GM12878 (cell line): ENCODE measurements at regions not wholly inside any gene's neighbourhood (a gene's known extent, or its start where the extent isn't known, plus 50 kb on each side); places are given as distances from the start of the nearest gene placed in this dataset.

Source experiments
- BCL11A ChIP-seq: IDR thresholded peaks from 2 replicates; pipeline ENCODE4 v1.6.1; 2011; ENCODE audit warnings: low read depth, low read length
- RBBP5 ChIP-seq: fragments of 200-600 bp; sonication (generic); conservative IDR thresholded peaks from 2 replicates; pipeline ENCODE4 v1.6.1; 2016
- SMC3 ChIP-seq: IDR thresholded peaks from 2 replicates; pipeline ENCODE4 v1.6.1; 2011; ENCODE audit warnings: low read length, improper control_type of control experiment, borderline replicate concordance
- TF ChIP-seq, protein P1 (sequence below): fragments of 450-650 bp; IDR thresholded peaks from 2 replicates; pipeline ENCODE4 v1.6.1; 2017; ENCODE audit warnings: mild to moderate bottlenecking, moderate library complexity
- TF ChIP-seq, protein P2 (sequence below): fragments of 450-650 bp; conservative IDR thresholded peaks from 2 replicates; pipeline ENCODE4 v1.6.1; 2017; ENCODE audit warnings: mild to moderate bottlenecking, moderate library complexity
- TF ChIP-seq, protein P3 (sequence below): fragments of 450-650 bp; IDR thresholded peaks from 2 replicates; pipeline ENCODE4 v1.6.1; 2016; ENCODE audit warnings: mild to moderate bottlenecking
- TF ChIP-seq, protein P4 (sequence below): fragments of 450-650 bp; IDR thresholded peaks from 2 replicates; pipeline ENCODE4 v1.6.1; 2016; ENCODE audit warnings: mild to moderate bottlenecking

DNA sequence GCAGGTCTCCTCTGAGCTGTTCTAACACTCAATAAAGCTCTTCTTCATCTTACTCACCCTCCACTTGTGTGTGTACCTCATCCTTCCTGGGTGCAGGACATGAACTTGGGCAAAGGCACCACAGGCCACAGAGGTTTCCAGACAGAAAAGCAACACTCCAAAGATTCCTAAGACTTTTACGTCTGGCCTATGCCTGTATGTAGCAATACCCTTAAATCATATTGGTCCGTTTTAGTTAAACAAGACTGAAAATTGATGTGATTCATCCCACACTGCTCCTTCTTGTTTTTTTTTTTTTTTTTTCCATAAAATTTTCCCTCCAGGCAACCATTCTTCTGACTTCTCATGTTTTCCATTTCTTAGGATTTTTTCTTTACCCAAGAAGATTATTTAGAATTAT, 404.3 kb downstream of the PID1 start (continued):
- TF ChIP-seq, protein P1, sequence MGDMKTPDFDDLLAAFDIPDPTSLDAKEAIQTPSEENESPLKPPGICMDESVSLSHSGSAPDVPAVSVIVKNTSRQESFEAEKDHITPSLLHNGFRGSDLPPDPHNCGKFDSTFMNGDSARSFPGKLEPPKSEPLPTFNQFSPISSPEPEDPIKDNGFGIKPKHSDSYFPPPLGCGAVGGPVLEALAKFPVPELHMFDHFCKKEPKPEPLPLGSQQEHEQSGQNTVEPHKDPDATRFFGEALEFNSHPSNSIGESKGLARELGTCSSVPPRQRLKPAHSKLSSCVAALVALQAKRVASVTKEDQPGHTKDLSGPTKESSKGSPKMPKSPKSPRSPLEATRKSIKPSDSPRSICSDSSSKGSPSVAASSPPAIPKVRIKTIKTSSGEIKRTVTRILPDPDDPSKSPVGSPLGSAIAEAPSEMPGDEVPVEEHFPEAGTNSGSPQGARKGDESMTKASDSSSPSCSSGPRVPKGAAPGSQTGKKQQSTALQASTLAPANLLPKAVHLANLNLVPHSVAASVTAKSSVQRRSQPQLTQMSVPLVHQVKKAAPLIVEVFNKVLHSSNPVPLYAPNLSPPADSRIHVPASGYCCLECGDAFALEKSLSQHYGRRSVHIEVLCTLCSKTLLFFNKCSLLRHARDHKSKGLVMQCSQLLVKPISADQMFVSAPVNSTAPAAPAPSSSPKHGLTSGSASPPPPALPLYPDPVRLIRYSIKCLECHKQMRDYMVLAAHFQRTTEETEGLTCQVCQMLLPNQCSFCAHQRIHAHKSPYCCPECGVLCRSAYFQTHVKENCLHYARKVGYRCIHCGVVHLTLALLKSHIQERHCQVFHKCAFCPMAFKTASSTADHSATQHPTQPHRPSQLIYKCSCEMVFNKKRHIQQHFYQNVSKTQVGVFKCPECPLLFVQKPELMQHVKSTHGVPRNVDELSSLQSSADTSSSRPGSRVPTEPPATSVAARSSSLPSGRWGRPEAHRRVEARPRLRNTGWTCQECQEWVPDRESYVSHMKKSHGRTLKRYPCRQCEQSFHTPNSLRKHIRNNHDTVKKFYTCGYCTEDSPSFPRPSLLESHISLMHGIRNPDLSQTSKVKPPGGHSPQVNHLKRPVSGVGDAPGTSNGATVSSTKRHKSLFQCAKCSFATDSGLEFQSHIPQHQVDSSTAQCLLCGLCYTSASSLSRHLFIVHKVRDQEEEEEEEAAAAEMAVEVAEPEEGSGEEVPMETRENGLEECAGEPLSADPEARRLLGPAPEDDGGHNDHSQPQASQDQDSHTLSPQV: no peak
- no peak for TF ChIP-seq RBBP5
- no peak for TF ChIP-seq SMC3
- TF ChIP-seq, protein P2, sequence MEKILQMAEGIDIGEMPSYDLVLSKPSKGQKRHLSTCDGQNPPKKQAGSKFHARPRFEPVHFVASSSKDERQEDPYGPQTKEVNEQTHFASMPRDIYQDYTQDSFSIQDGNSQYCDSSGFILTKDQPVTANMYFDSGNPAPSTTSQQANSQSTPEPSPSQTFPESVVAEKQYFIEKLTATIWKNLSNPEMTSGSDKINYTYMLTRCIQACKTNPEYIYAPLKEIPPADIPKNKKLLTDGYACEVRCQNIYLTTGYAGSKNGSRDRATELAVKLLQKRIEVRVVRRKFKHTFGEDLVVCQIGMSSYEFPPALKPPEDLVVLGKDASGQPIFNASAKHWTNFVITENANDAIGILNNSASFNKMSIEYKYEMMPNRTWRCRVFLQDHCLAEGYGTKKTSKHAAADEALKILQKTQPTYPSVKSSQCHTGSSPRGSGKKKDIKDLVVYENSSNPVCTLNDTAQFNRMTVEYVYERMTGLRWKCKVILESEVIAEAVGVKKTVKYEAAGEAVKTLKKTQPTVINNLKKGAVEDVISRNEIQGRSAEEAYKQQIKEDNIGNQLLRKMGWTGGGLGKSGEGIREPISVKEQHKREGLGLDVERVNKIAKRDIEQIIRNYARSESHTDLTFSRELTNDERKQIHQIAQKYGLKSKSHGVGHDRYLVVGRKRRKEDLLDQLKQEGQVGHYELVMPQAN: no peak
- TF ChIP-seq, protein P3, sequence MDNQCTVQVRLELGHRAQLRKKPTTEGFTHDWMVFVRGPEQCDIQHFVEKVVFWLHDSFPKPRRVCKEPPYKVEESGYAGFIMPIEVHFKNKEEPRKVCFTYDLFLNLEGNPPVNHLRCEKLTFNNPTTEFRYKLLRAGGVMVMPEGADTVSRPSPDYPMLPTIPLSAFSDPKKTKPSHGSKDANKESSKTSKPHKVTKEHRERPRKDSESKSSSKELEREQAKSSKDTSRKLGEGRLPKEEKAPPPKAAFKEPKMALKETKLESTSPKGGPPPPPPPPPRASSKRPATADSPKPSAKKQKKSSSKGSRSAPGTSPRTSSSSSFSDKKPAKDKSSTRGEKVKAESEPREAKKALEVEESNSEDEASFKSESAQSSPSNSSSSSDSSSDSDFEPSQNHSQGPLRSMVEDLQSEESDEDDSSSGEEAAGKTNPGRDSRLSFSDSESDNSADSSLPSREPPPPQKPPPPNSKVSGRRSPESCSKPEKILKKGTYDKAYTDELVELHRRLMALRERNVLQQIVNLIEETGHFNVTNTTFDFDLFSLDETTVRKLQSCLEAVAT: no peak
- TF ChIP-seq, protein P4, sequence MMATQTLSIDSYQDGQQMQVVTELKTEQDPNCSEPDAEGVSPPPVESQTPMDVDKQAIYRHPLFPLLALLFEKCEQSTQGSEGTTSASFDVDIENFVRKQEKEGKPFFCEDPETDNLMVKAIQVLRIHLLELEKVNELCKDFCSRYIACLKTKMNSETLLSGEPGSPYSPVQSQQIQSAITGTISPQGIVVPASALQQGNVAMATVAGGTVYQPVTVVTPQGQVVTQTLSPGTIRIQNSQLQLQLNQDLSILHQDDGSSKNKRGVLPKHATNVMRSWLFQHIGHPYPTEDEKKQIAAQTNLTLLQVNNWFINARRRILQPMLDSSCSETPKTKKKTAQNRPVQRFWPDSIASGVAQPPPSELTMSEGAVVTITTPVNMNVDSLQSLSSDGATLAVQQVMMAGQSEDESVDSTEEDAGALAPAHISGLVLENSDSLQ: no peak
- no peak for TF ChIP-seq BCL11A
